ENCODE measurements at regions not wholly inside any gene's neighbourhood (a gene's known extent, or its start where the extent isn't known, plus 50 kb on each side); places are given as distances from the start of the nearest gene placed in this dataset.

GRCh38 chr22:48336339-48337060 lies 1491.2 kb downstream of the BRD1 start:
- no peak for TF ChIP-seq EP300 (IDR thresholded peaks at IDR 0.05)
- TF ChIP-seq, protein P1, sequence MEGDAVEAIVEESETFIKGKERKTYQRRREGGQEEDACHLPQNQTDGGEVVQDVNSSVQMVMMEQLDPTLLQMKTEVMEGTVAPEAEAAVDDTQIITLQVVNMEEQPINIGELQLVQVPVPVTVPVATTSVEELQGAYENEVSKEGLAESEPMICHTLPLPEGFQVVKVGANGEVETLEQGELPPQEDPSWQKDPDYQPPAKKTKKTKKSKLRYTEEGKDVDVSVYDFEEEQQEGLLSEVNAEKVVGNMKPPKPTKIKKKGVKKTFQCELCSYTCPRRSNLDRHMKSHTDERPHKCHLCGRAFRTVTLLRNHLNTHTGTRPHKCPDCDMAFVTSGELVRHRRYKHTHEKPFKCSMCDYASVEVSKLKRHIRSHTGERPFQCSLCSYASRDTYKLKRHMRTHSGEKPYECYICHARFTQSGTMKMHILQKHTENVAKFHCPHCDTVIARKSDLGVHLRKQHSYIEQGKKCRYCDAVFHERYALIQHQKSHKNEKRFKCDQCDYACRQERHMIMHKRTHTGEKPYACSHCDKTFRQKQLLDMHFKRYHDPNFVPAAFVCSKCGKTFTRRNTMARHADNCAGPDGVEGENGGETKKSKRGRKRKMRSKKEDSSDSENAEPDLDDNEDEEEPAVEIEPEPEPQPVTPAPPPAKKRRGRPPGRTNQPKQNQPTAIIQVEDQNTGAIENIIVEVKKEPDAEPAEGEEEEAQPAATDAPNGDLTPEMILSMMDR (IDR thresholded peaks at IDR 0.05) = no peak
- no peak for TF ChIP-seq POLR2A (IDR thresholded peaks at IDR 0.05)
- Histone ChIP-seq H3K27me3 (no peaks in the 10 kb centered on the region), H3K9me3 (no peaks in the 10 kb centered on the region), H3K36me3 (no peaks in the 10 kb centered on the region), H3K4me3 (no peak overlapping the region), H3K27ac (no peak overlapping the region), H3K4me1 (ENCODE audit: insufficient read depth) (peaks cover 2% of the 10 kb centered on the region)
- 86 to 90% (median 89%) methylated on average over 7 of the region's 7 CpGs for WGBS, 3 donors
- intact Hi-C loops (cut with DNase I) = no loop called here
- DNase-seq = no peak

- Histone ChIP-seq H3K27me3 (no peaks in the 10 kb centered on the region), H3K27ac (no peak overlapping the region), H3K4me1 (ENCODE audit: insufficient read depth) (no peaks in the 10 kb centered on the region), H3K9me3 (no peaks in the 10 kb centered on the region), H3K36me3 (no peaks in the 10 kb centered on the region), H3K4me3 (no peak overlapping the region)
- intact Hi-C loops (cut with DNase I) = no loop called here
- no peak for DNase-seq
- WGBS, 3 donors = 91 to 92% (median 91%) methylated on average over 8 of the region's 8 CpGs
- TF ChIP-seq POLR2A (IDR thresholded peaks at IDR 0.05) (no peak), EP300 (IDR thresholded peaks at IDR 0.05) (no peak)
- TF ChIP-seq, protein P1 (IDR thresholded peaks at IDR 0.05) = no peak
Observed at GRCh38 chr22:48335442-48336139, 1492.1 kb downstream of the BRD1 start.

- 85 to 92% (median 91%) methylated on average over 10 of the region's 10 CpGs for WGBS, 3 donors
- H3K27me3 ChIP-seq = no peaks in the 10 kb centered on the region
Observed at GRCh38 chr22:48334971-48335370, 1492.7 kb downstream of the BRD1 start.

DNA sequence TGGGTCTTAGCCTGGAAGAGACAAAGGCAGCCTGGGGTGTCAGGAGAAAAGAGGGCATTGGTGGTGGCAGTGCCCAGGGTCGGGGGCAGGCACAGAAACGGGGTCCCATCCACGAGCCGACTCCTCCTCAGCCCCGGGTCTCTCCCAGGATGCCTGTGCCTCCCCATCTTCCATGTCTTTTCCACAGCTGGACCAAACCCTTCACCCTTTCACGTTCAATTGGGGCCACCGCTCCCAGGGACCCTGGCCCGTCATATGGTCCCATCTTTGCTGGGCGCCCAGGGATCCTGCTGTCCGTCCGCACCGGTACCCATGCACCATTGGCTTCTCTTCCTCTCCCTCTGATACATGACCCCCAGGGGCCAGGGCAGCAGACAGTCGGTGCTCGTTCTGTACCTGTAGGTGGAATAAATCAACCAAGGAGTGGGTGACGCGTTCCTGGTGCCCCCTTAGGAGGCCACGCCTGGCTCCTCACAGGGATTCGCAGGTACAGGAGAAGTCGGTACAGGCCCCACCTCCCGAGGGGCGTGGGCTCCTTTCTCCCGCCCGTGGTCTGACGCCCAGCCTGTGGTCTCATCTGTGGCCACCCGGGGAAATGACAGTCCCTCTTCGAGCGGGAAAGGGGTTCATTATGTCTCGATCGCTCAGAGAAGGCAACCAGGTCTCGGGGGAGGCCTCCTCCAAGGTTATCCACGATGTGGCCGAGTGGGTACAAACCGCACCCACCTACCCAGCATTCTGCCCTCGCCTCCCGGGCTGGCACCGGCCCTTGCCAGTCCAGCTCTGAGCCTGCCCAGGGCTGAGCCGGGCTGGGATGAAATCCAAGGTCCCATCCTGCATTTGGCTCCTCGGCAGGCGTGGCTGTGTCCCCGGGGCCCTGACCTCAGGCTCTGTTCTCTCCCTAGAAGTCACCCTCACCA lies 1493.6 kb downstream of the BRD1 start:
- WGBS, 3 donors = 89 to 94% (median 91%) methylated on average over 40 of the region's 40 CpGs
- no peaks in the 10 kb centered on the region for H3K27me3 ChIP-seq

More at GRCh38 chr22:48334971-48335370, 1492.7 kb downstream of the BRD1 start:
- DNase-seq = no peak
- no peak for TF ChIP-seq POLR2A (IDR thresholded peaks at IDR 0.05)
- TF ChIP-seq, protein P1 (IDR thresholded peaks at IDR 0.05) = no peak
- intact Hi-C loops (cut with DNase I) = no loop called here
- Histone ChIP-seq H3K4me1 (ENCODE audit: insufficient read depth) (no peaks in the 10 kb centered on the region), H3K9me3 (no peaks in the 10 kb centered on the region), H3K4me3 (no peak overlapping the region), H3K36me3 (no peaks in the 10 kb centered on the region), H3K27ac (no peak overlapping the region)

More for the DNA sequence above, 1493.6 kb downstream of the BRD1 start:
- H3K36me3 ChIP-seq = no peaks in the 10 kb centered on the region
- H3K9me3 ChIP-seq = peaks cover 0 to 3% of the 10 kb centered on the region in 2 donors
- intact Hi-C loops (cut with DNase I) = no loop called here
- no peaks in the 10 kb centered on the region for H3K4me1 ChIP-seq (ENCODE audit: insufficient read depth)
- no peak for DNase-seq
- TF ChIP-seq POLR2A (IDR thresholded peaks at IDR 0.05) (no peak), EP300 (IDR thresholded peaks at IDR 0.05) (no peak)
- no peak overlapping the region for H3K27ac ChIP-seq
- H3K4me3 ChIP-seq = no peak overlapping the region
